ENCODE measurements at regions not wholly inside any gene's neighbourhood (a gene's known extent, or its start where the extent isn't known, plus 50 kb on each side); places are given as distances from the start of the nearest gene placed in this dataset.
A peak's percentile ranks its signal among the peaks of the same experiment; 100 is the strongest.

DNA sequence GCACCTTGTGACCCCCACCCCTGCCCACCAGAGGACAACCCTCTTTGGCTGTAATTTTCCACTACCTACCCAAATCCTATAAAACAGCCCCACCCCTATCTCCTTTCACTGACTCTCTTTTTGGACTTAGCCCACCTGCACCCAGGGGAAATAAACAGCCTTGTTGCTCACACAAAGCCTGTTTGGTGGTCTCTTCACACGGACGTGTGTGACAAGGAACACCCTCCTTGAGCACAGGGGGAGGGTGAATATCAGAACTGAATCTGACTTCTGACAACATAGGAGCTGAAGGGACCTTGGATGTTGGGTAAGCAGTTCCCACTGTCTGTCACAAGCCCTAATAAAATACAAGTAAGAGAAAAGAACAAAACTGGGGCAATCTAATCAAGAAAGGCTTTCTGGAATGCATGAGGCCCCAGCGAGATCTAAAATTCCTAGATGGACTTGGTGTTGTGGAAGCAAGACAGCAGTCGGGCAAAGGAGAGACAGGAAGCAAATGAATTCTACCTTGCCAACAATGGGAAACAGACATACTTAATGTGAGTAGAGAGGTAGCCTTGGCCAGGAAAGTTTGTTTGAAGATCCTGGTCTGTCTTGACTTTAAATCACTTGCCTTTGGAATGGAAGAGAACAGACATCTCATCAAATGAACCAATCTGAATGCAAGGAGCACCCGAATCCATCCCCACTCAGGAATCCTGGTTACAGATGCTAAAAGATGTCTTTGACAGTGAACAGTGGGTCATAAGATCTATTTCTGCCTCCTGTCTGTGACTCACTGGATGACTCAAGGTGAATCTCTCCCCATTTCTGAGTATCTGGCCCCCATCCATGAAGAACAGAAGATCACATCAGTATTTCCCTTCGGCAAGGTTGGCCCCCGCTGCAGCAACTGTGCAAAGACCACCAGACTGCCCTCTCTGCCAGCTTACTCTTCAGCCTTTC lies 53.3 kb downstream of the OLFML3 start:
- H3K4me3 ChIP-seq (ENCODE audit: insufficient read depth, low read depth, low read length): no peak overlapping the region
- peak; percentile 75 for FAIRE-seq
- peak; percentile 74 for DNase-seq (ENCODE audit: low read depth)
- Mint-ChIP-seq H3K9me3 (ENCODE audit: unreplicated experiment) (no peaks in the 10 kb centered on the region), H3K4me1 (ENCODE audit: low read depth, unreplicated experiment) (no peaks in the 10 kb centered on the region), H3K27me3 (ENCODE audit: low read depth, unreplicated experiment) (peaks cover 1% of the 10 kb centered on the region), H3K36me3 (ENCODE audit: low read depth, unreplicated experiment) (no peaks in the 10 kb centered on the region), H3K27ac (ENCODE audit: unreplicated experiment) (no peak overlapping the region), H3K4me3 (ENCODE audit: unreplicated experiment) (no peak overlapping the region)
- H3K4me2 ChIP-seq (ENCODE audit: low read length): peak overlapping the region; percentile 75
- no peaks in the 10 kb centered on the region for H3K79me2 ChIP-seq (ENCODE audit: insufficient read depth, low read length)
- H3K9ac ChIP-seq (ENCODE audit: low read length): no peak overlapping the region
- H3K36me3 ChIP-seq (ENCODE audit: insufficient read depth, low read length): no peaks in the 10 kb centered on the region
- no peak for TF ChIP-seq EZH2 (IDR thresholded peaks at IDR 0.05; ENCODE audit: insufficient read depth, low read length)
- TF ChIP-seq, protein P1, sequence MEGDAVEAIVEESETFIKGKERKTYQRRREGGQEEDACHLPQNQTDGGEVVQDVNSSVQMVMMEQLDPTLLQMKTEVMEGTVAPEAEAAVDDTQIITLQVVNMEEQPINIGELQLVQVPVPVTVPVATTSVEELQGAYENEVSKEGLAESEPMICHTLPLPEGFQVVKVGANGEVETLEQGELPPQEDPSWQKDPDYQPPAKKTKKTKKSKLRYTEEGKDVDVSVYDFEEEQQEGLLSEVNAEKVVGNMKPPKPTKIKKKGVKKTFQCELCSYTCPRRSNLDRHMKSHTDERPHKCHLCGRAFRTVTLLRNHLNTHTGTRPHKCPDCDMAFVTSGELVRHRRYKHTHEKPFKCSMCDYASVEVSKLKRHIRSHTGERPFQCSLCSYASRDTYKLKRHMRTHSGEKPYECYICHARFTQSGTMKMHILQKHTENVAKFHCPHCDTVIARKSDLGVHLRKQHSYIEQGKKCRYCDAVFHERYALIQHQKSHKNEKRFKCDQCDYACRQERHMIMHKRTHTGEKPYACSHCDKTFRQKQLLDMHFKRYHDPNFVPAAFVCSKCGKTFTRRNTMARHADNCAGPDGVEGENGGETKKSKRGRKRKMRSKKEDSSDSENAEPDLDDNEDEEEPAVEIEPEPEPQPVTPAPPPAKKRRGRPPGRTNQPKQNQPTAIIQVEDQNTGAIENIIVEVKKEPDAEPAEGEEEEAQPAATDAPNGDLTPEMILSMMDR (IDR thresholded peaks at IDR 0.05; ENCODE audit: insufficient read depth, low read depth, low read length): no peak
- H3K4me1 ChIP-seq (ENCODE audit: insufficient read depth, low read length): peaks cover 12% of the 10 kb centered on the region
- no peaks in the 10 kb centered on the region for H3K27me3 ChIP-seq (ENCODE audit: insufficient read depth, low read length)
- H4K20me1 ChIP-seq (ENCODE audit: insufficient read depth, low read length): no peaks in the 10 kb centered on the region
- no peaks in the 10 kb centered on the region for H3K9me3 ChIP-seq (ENCODE audit: insufficient read depth, low read depth, low read length)
- H2AFZ ChIP-seq (ENCODE audit: low read depth, low read length): peak overlapping the region; percentile 38
- peak overlapping the region; percentile 40 for H3K27ac ChIP-seq (ENCODE audit: low read depth, low read length)

DNA sequence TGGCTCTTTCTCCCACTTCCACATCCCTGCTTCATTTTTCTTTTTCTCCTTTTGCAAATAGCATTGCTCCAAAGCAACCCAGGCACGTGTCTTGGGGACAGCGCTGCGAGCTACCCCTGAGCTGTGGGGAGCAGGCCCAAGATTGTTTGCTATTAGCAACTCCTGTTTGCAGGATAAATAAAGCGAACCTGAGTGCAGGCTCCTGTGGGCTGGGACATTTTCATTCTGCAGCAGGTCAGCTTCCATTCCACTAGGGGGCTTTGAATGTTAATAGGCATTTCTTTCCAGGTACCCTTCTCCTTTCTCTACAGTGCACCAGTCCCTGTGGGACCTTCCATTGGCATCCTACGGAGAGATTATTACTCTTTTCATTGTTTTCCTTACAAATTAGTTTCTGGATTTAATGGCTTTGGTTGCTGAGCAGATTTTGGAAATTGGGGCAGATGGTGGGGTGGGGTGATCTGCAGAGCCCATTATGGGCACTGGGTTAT lies 54.0 kb downstream of the OLFML3 start:
- Histone ChIP-seq H3K9me3 (ENCODE audit: insufficient read depth, low read depth, low read length) (no peaks in the 10 kb centered on the region), H3K4me2 (ENCODE audit: low read length) (peak overlapping the region; percentile 75), H3K4me3 (ENCODE audit: insufficient read depth, low read depth, low read length) (no peak overlapping the region), H2AFZ (ENCODE audit: low read depth, low read length) (no peak overlapping the region), H3K9ac (ENCODE audit: low read length) (no peak overlapping the region), H3K27ac (ENCODE audit: low read depth, low read length) (no peak overlapping the region), H4K20me1 (ENCODE audit: insufficient read depth, low read length) (no peaks in the 10 kb centered on the region), H3K79me2 (ENCODE audit: insufficient read depth, low read length) (no peaks in the 10 kb centered on the region), H3K27me3 (ENCODE audit: insufficient read depth, low read length) (no peaks in the 10 kb centered on the region), H3K4me1 (ENCODE audit: insufficient read depth, low read length) (peaks cover 12% of the 10 kb centered on the region), H3K36me3 (ENCODE audit: insufficient read depth, low read length) (no peaks in the 10 kb centered on the region)
- DNase-seq (ENCODE audit: low read depth) (no peak), FAIRE-seq (no peak)
- Mint-ChIP-seq H3K27me3 (ENCODE audit: low read depth, unreplicated experiment) (peaks cover 1% of the 10 kb centered on the region), H3K36me3 (ENCODE audit: low read depth, unreplicated experiment) (no peaks in the 10 kb centered on the region), H3K27ac (ENCODE audit: unreplicated experiment) (no peak overlapping the region), H3K9me3 (ENCODE audit: unreplicated experiment) (no peaks in the 10 kb centered on the region), H3K4me3 (ENCODE audit: unreplicated experiment) (no peak overlapping the region), H3K4me1 (ENCODE audit: low read depth, unreplicated experiment) (no peaks in the 10 kb centered on the region)
- TF ChIP-seq, protein P1 (IDR thresholded peaks at IDR 0.05; ENCODE audit: insufficient read depth, low read depth, low read length): peak; percentile 53
- TF ChIP-seq EZH2 (IDR thresholded peaks at IDR 0.05; ENCODE audit: insufficient read depth, low read length): no peak

DNA sequence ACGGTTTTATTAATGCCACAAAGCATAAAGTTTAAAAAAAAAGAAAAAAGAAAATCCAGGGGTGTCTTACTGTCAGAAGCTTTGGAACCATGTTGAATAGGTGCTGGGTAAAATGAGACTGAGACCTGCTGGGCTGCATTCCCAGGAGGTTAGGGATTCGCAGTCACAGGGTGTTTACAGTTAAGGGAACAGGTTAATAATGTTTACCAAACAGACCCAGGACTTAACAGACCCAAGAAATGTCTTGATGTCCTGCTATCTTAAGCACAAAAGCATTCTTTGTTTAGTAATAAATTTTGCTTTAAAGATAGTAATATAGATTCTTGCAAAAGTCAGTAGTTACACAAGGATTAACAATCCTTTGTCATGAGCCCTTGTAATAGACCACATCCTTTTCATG lies 54.7 kb downstream of the OLFML3 start:
- H3K4me1 Mint-ChIP-seq (ENCODE audit: low read depth, unreplicated experiment): no peaks in the 10 kb centered on the region
- H3K9ac ChIP-seq (ENCODE audit: low read length): no peak overlapping the region

More for the DNA sequence above, 54.7 kb downstream of the OLFML3 start:
- Mint-ChIP-seq H3K9me3 (ENCODE audit: unreplicated experiment) (no peaks in the 10 kb centered on the region), H3K27me3 (ENCODE audit: low read depth, unreplicated experiment) (peaks cover 5% of the 10 kb centered on the region), H3K4me3 (ENCODE audit: unreplicated experiment) (no peak overlapping the region), H3K27ac (ENCODE audit: unreplicated experiment) (no peak overlapping the region), H3K36me3 (ENCODE audit: low read depth, unreplicated experiment) (no peaks in the 10 kb centered on the region)
- Histone ChIP-seq H3K4me2 (ENCODE audit: low read length) (no peak overlapping the region), H3K27me3 (ENCODE audit: insufficient read depth, low read length) (no peaks in the 10 kb centered on the region), H4K20me1 (ENCODE audit: insufficient read depth, low read length) (no peaks in the 10 kb centered on the region), H3K27ac (ENCODE audit: low read depth, low read length) (no peak overlapping the region), H2AFZ (ENCODE audit: low read depth, low read length) (no peak overlapping the region), H3K9me3 (ENCODE audit: insufficient read depth, low read depth, low read length) (no peaks in the 10 kb centered on the region), H3K36me3 (ENCODE audit: insufficient read depth, low read length) (no peaks in the 10 kb centered on the region), H3K4me3 (ENCODE audit: insufficient read depth, low read depth, low read length) (no peak overlapping the region), H3K4me1 (ENCODE audit: insufficient read depth, low read length) (peaks cover 12% of the 10 kb centered on the region), H3K79me2 (ENCODE audit: insufficient read depth, low read length) (no peaks in the 10 kb centered on the region)
- FAIRE-seq (no peak), DNase-seq (ENCODE audit: low read depth) (no peak)
- TF ChIP-seq EZH2 (IDR thresholded peaks at IDR 0.05; ENCODE audit: insufficient read depth, low read length): no peak
- TF ChIP-seq, protein P1 (IDR thresholded peaks at IDR 0.05; ENCODE audit: insufficient read depth, low read depth, low read length): no peak
